AG04450 (cell line): ENCODE measurements at regions not wholly inside any gene's neighbourhood (a gene's known extent, or its start where the extent isn't known, plus 50 kb on each side); places are given as distances from the start of the nearest gene placed in this dataset.
"Not testable (repeated sequence)": the region's sequence is repeated elsewhere in the genome, so short reads cannot be mapped to it uniquely, and the experiment has no call there.

ENCODE experiments used
- CTCF ChIA-PET: fragments of 300-600, 350-600 bp; formaldehyde crosslinking; extraction: SDS; loops from one replicate; lab custom pipeline; 2022; ENCODE audit warnings: antibody characterized with exemption, inconsistent platforms; lab: Charles Lee
- POLR2A ChIA-PET: fragments of 350-600 bp; formaldehyde crosslinking; extraction: SDS; loops from one replicate; lab custom pipeline; 2021; ENCODE audit warnings: antibody characterized with exemption, inconsistent platforms; lab: Yijun Ruan, JAX
- DNase-seq: peaks from one replicate; pipeline ENCODE4 v3.0.0-alpha.2; 2011; ENCODE audit warnings: low read depth, low spot score
- H3K27ac ChIP-seq: one replicate; pipeline ENCODE4 v1.5.1; 2012; ENCODE audit warnings: low read depth, low read length, control low read depth
- H3K27me3 ChIP-seq: one replicate; pipeline ENCODE4 v1.6.0; 2012; ENCODE audit warnings: low read length; ENCODE audit not compliant: control insufficient read depth, insufficient read depth
- H3K4me3 ChIP-seq: 2 replicates; pipeline ENCODE4 v1.5.1; 2011; ENCODE audit warnings: mild to moderate bottlenecking, low read depth, low read length, control low read depth
- H3K9me3 ChIP-seq: 2 replicates; pipeline ENCODE4 v1.5.1; 2012; ENCODE audit warnings: low read length; ENCODE audit not compliant: control insufficient read depth, insufficient read depth
- TF ChIP-seq, protein P1 (sequence below): IDR thresholded peaks from 2 replicates; pipeline ENCODE4 v1.5.1; 2011; ENCODE audit warnings: low read depth, low read length, control low read depth, inconsistent platforms

DNA sequence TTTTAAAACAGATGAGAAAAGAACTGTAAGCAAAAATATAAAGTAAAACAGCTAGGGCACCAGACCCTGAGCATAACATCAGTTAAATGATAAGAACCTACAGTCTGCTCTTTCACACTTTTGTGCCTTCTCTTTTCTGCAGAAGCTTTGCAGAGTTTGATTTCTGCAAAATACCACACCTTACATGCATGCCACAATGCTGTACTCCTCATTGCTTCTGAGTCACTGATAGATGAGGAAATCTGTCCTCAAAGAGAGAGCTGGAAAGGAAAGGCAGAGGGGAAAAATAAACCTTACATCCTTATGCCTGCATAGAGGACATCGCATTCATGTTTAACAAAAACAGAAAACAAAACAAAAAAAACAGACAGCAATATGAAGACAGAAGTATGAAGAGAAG, 142.9 kb downstream of the ATPSCKMT start:
- TF ChIP-seq, protein P1, sequence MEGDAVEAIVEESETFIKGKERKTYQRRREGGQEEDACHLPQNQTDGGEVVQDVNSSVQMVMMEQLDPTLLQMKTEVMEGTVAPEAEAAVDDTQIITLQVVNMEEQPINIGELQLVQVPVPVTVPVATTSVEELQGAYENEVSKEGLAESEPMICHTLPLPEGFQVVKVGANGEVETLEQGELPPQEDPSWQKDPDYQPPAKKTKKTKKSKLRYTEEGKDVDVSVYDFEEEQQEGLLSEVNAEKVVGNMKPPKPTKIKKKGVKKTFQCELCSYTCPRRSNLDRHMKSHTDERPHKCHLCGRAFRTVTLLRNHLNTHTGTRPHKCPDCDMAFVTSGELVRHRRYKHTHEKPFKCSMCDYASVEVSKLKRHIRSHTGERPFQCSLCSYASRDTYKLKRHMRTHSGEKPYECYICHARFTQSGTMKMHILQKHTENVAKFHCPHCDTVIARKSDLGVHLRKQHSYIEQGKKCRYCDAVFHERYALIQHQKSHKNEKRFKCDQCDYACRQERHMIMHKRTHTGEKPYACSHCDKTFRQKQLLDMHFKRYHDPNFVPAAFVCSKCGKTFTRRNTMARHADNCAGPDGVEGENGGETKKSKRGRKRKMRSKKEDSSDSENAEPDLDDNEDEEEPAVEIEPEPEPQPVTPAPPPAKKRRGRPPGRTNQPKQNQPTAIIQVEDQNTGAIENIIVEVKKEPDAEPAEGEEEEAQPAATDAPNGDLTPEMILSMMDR: no peak
- Histone ChIP-seq H3K27me3 (peaks cover 3% of the 10 kb centered on the region), H3K4me3 (no peak overlapping the region), H3K9me3 (peaks cover 4% of the 10 kb centered on the region; the same call in 1 of the 2 replicates), H3K27ac (no peak overlapping the region)
- ChIA-PET CTCF (no interaction called here), POLR2A (interaction anchor here (0.5 kb wide), 1 partner anchor 23 kb away, joined by 9 read pairs; no protein-coding TSS in a partner anchor)
- no peak for DNase-seq

DNA sequence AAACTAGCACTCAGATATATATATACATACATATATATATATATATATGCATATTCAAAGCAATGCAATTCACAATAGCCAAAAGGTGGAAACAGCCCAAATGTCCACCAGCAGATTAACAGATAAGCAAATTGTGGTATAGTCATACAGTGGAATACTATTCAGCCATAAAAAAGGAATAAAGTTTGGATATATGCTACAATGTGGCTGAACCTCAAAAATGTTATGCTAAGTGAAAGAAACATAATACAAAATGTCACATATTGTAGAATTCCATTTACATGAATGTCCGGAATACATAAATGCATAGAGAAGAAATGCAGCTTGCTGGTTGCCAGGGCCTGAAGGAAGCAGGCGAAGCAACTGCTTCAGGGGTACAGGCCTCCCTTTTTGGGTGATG, 143.4 kb downstream of the ATPSCKMT start:
- H3K4me3 ChIP-seq: no peak overlapping the region
- H3K27me3 ChIP-seq: peaks cover 3% of the 10 kb centered on the region
- POLR2A ChIA-PET: no interaction called here
- no peak overlapping the region for H3K27ac ChIP-seq
- TF ChIP-seq, protein P1: no peak
- CTCF ChIA-PET: no interaction called here
- H3K9me3 ChIP-seq: peaks cover 4% of the 10 kb centered on the region; the same call in 1 of the 2 replicates
- DNase-seq: no peak

DNA sequence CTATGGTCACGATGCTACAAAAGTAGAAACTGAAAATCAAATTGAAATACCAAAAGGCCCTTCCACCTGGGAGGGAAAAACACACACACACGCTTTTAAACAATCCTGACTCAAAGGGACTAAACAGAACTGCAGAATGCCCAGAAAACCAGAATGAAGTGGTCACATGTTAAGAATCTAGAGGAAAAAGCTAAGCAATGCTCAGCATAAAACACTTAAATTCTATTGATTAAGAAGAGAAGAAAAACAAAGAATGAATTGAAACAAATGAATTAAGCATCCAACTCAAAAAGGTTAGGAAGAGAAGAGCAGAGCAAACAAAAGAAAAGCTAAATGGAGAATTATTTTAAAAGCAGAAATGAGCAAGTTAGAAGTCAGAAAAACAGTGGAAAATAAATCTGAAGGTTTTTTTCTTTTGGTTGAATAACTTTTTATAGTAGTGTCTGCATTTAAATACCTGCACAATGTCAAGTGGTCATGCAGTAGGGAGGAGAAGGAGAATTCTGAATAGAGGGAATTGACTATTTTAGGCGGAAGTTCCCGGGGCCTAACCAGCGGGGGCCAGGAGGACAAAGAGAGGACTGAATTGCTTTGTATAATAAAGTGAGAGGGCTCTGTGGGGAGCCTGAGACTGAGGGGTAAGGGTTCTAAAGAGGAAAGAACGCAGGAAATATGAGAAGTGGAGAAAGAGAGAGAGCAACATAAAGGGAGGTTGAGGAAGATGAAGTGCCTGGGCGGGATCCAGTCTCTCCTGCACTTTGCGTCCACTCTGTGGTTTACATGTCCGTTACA, 146.8 kb downstream of the ATPSCKMT start:
- TF ChIP-seq, protein P1: no peak
- DNase-seq: no peak
- no peak overlapping the region for H3K27ac ChIP-seq
- ChIA-PET CTCF (no interaction called here), POLR2A (no interaction called here)
- H3K4me3 ChIP-seq: no peak overlapping the region
- H3K27me3 ChIP-seq: peaks cover 3% of the 10 kb centered on the region
- H3K9me3 ChIP-seq: peaks cover 4% of the 10 kb centered on the region

DNA sequence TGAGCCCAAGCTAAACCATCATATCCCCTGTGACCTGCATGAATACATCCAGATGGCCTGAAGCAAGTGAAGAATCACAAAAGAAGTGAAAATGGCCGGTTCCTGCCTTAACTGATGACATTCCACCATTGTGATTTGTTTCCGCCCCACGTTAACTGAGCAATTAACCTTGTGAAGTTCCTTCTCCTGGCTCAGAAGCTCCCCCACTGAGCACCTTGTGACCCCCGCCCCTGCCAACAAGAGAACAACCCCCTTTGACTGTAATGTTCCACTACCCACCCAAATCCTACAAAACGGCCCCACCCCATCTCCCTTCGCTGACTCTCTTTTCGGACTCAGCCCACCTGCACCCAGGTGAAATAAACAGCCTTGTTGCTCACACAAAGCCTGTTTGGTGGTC, 147.5 kb downstream of the ATPSCKMT start:
- H3K4me3 ChIP-seq, H3K27me3 ChIP-seq, H3K27ac ChIP-seq, DNase-seq, H3K9me3 ChIP-seq, POLR2A ChIA-PET: not testable (repeated sequence)
- CTCF ChIA-PET: interaction anchor here (1.1 kb wide), 1 partner anchor 10 kb away, joined by 3 read pairs; no protein-coding TSS in a partner anchor

DNA sequence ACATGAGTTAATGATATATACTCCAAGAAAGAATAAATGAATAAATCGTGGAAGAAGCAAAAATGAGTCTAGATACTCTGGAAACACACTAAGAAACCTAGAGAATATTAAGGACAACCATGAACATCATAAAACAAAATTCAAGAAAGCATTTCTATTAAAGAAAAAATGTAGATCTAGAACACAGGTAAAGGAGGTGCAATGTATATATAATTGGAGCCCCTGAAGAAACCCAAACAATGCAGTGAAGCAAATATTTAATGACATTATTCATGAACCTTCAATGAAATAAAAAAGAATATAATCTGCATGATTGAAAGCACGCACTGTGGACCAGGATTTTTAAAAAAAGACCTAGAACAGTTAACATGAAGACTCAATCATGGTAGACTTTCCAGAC, 150.1 kb downstream of the ATPSCKMT start:
- ChIA-PET POLR2A (no interaction called here), CTCF (no interaction called here)
- TF ChIP-seq, protein P1: no peak
- Histone ChIP-seq H3K4me3 (no peak overlapping the region), H3K27me3 (peaks cover under 1% of the 10 kb centered on the region), H3K27ac (no peak overlapping the region), H3K9me3 (peaks cover 4% of the 10 kb centered on the region)
- no peak for DNase-seq
